ENCODE measurements at regions not wholly inside any gene's neighbourhood (a gene's known extent, or its start where the extent isn't known, plus 50 kb on each side); places are given as distances from the start of the nearest gene placed in this dataset.
"Not testable (repeated sequence)": the region's sequence is repeated elsewhere in the genome, so short reads cannot be mapped to it uniquely, and the experiment has no call there.

DNA sequence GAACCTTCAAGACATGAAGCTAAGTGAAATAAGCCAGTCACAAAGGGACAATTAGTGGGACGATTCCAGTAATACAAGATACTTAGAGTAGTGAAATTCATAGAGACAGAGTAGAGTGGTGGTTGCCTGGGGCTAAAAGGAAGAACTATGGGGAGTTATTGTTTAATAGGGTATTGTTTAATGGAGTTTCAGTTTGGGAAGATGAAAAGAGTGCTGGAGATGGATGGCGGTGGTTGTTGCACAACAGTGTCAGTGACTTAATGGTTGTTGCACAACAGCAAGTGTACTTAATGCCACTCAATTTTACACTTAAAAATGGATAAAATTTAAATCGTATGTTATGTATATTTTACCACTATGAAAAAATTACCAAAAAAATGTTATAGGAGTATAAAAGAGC lies 209.7 kb upstream of the TENT5A start:
- H3K4me3 ChIP-seq (replicated peaks; ENCODE audit: low read depth, low read length): no peak overlapping the region
- TF ChIP-seq, protein P1, sequence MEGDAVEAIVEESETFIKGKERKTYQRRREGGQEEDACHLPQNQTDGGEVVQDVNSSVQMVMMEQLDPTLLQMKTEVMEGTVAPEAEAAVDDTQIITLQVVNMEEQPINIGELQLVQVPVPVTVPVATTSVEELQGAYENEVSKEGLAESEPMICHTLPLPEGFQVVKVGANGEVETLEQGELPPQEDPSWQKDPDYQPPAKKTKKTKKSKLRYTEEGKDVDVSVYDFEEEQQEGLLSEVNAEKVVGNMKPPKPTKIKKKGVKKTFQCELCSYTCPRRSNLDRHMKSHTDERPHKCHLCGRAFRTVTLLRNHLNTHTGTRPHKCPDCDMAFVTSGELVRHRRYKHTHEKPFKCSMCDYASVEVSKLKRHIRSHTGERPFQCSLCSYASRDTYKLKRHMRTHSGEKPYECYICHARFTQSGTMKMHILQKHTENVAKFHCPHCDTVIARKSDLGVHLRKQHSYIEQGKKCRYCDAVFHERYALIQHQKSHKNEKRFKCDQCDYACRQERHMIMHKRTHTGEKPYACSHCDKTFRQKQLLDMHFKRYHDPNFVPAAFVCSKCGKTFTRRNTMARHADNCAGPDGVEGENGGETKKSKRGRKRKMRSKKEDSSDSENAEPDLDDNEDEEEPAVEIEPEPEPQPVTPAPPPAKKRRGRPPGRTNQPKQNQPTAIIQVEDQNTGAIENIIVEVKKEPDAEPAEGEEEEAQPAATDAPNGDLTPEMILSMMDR (IDR thresholded peaks at IDR 0.05; ENCODE audit: low read depth, low read length, missing control alignments): no peak
- DNase-seq (ENCODE audit: extremely low read depth, low read depth): no peak

DNA sequence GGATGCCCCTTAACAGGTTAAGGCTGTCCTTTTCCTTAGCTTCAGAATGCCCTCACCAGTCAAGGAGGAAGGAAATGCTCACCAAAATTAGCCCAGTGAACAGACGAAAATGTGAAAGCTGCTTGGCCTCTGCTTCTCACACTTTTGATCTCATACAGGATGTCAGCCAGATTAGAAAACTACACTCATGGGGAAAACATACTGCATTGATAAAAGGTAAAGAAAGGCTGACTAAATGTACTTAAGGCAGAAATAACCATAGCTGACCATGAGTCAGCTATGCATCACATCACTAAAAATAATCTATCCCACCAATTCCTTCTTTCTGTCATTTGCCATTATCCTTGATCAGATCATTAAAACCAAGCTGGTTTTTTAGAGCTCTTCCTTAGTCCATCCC lies 198.4 kb upstream of the TENT5A start:
- TF ChIP-seq, protein P1 (IDR thresholded peaks at IDR 0.05; ENCODE audit: low read depth, low read length, missing control alignments): no peak
- DNase-seq (ENCODE audit: extremely low read depth, low read depth): peak; percentile 38
- no peak overlapping the region for H3K4me3 ChIP-seq (replicated peaks; ENCODE audit: low read depth, low read length)

DNA sequence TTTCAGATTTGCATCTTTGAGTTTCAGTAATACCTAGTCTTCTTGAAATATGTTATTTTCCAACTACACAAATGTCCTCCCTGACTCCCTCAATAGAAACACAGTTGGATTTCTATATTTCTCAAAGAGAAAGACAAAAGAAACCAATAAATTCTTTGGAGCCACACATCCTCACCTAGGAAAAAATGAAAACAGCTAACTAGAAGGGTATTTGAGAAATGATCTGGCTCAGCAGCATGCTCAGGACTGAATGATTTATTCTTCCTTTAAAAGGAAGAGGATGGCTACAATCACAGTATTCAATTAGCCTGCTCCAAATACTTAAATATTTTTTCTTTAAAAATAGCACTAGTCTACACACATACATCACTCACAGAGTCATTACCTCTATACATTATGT lies 196.4 kb upstream of the TENT5A start:
- TF ChIP-seq, protein P1 (IDR thresholded peaks at IDR 0.05; ENCODE audit: low read depth, low read length, missing control alignments): no peak
- H3K4me3 ChIP-seq (replicated peaks; ENCODE audit: low read depth, low read length): no peak overlapping the region
- DNase-seq (ENCODE audit: extremely low read depth, low read depth): no peak

DNA sequence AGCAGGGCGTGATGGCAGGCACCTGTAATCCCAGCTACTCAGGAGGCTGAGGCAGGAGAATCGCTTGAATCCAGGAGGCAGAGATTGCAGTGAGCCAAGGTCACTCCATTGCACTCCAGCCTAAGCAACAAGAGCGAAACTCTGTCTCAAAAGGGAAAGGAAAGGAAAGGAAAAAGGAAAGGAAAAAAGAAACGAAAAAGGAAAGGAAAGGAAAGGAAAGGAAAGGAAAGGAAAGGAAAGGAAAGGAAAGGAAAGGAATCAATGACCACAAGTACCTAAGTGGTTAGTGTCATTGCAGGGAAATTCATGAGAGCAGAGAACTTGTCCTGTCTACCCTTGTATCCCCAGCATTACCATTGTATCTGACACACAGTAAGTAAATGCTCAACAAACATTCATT lies 195.7 kb upstream of the TENT5A start:
- H3K4me3 ChIP-seq (replicated peaks; ENCODE audit: low read depth, low read length); DNase-seq (ENCODE audit: extremely low read depth, low read depth): not testable (repeated sequence)

GRCh38 chr6:81944661-81945060 lies 192.2 kb upstream of the TENT5A start:
- H3K4me3 ChIP-seq (replicated peaks; ENCODE audit: low read depth, low read length): no peak overlapping the region
- DNase-seq (ENCODE audit: extremely low read depth, low read depth): no peak
- TF ChIP-seq, protein P1 (IDR thresholded peaks at IDR 0.05; ENCODE audit: low read depth, low read length, missing control alignments): no peak

GRCh38 chr6:81942842-81943241 lies 190.4 kb upstream of the TENT5A start:
- not testable (repeated sequence) for H3K4me3 ChIP-seq (replicated peaks; ENCODE audit: low read depth, low read length); DNase-seq (ENCODE audit: extremely low read depth, low read depth)

DNA sequence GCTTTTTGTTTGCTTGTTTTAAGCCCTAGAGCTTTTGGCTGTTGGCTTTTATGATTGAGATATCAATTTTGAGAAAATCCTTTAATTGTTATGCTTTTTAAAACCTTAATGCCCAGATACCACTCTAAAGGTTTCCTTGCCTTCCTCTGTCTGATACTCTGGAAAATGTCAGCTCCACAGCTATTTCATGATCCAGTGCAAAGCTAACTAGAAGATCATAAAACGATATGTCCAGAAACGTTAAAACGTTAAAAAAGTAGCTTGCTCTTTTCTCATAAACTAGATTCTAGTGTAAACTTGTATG lies 189.5 kb upstream of the TENT5A start:
- DNase-seq (ENCODE audit: extremely low read depth, low read depth): no peak
- H3K4me3 ChIP-seq (replicated peaks; ENCODE audit: low read depth, low read length): no peak overlapping the region
- TF ChIP-seq, protein P1 (IDR thresholded peaks at IDR 0.05; ENCODE audit: low read depth, low read length, missing control alignments): no peak

DNA sequence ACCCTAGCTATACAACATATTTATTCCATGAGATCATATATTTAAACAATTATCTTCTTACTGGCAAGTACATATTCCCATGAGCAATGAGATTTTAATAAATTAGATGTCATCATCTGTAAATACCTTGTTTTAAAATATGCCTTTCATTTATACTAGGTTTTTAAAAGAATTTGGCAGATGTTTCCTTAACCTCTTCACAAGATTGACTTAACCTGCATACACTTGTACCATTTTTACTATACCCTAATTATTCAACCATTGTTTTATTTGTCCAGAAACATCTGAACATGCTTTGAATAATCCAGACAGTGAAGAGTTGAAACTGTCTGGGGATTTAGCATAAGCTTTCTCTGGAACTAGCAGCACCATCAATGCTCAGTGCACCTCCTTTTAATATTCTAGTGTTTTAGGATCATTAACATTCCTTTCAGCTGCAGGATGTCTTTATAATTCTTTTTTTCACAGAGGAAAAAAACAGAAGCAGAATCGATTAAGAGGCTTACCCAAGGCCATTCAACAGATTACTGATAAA lies 188.0 kb upstream of the TENT5A start:
- no peak for DNase-seq (ENCODE audit: extremely low read depth, low read depth)
- TF ChIP-seq, protein P1 (IDR thresholded peaks at IDR 0.05; ENCODE audit: low read depth, low read length, missing control alignments): no peak
- no peak overlapping the region for H3K4me3 ChIP-seq (replicated peaks; ENCODE audit: low read depth, low read length)
